Hematopoietic multipotent progenitor cell treated with erythropoietin and hydrocortisone succinate and interleukin-3 and kit ligand, for 8 days (in vitro differentiated cells): ENCODE measurements at regions not wholly inside any gene's neighbourhood (a gene's known extent, or its start where the extent isn't known, plus 50 kb on each side); places are given as distances from the start of the nearest gene placed in this dataset.
"Not testable (repeated sequence)": the region's sequence is repeated elsewhere in the genome, so short reads cannot be mapped to it uniquely, and the experiment has no call there.

Experiments
- DNase-seq: peaks from one replicate; pipeline ENCODE4 v3.0.0-alpha.2; 2015

DNA sequence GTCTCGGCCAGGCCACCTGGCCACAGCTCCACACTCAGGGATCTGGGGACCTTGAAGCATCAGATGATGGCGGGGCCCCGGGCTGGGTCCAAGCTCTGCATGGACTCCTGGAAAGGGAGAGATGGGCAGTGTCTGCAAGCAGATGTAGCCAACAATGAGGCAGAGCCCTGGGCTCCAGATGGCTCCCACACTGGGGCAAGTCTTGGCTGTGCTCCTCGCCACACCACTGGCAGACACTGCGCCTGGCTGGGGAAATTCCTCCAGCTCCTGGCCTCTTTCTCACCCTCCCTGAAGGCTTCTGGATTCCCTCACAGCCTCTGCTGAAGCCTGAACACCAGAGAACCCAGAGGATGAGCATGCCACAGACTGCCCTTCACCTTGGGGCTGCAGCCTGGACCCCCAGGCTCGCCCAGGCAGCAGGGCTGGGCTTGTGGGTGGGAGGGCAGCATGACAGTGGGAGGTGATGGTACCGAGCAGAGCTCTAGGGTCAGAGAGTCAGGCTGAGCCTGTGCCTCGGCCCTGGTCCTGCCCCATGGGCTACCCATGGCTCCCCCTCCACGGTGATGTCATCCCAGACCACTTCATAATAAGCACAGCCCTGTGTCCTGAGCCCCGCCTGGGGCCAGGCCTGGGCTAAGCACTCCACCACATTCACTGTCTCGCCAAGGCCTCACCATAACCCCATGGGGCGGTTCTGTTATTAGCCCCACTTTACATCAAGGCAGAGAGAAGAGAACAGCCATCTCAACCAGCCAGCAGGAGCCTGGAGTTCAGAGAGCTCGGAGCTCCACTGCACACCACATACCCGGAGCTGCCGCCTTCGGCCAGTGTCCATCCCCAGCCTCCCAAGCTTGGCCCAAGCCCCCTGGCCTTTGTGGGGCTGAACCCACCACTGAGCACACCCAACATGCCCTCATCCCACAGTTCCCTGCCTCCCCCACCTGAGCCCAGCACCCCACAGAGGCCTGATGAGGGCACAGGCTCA lies 62.2 kb upstream of the ADAMTS2 start:
- no peak for DNase-seq

DNA sequence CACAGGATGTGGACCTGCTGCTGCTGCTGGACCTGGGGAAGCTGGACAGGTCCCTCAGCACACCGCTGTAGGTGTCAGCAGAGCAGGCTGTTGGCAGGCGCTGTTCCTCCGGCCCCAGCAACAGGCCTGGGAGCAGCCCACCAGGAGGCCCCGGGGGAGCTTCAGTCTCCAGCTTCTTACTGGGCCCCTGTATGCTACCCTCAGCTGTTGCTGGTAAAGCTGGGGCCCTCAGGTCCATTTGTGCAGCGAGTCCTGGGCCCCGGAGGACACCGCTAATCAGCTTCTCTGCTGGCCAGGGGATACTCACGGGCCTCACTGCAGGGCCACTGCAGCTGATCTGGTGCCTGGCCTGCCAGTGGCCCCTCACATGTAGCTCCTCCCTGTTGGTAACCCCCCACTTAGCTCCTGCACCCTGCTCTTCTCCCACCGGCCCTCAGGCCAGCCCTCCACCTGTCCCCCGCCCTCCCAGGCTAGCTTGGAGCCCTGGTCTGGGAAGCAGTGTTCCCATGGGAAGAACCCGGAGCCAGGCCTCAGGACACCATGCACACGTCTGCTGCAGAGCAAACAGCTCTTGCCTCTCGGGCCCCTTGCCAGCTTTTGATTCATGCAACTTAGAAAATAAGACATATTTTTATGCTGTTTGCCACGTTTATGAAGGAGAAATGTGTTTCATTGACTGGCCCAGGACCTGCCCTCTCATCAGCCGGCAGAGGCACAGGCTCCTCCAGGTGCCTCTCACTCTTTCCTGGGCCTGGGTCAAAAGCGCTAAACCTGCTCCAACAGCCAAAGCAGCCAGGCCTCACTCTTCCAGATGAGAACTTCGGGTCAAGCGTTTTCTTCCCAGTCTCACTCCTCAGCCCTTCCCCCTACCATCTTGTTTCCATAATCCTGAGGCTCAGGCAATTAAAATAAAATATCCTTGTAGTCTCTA lies 61.0 kb upstream of the ADAMTS2 start:
- DNase-seq: no peak

DNA sequence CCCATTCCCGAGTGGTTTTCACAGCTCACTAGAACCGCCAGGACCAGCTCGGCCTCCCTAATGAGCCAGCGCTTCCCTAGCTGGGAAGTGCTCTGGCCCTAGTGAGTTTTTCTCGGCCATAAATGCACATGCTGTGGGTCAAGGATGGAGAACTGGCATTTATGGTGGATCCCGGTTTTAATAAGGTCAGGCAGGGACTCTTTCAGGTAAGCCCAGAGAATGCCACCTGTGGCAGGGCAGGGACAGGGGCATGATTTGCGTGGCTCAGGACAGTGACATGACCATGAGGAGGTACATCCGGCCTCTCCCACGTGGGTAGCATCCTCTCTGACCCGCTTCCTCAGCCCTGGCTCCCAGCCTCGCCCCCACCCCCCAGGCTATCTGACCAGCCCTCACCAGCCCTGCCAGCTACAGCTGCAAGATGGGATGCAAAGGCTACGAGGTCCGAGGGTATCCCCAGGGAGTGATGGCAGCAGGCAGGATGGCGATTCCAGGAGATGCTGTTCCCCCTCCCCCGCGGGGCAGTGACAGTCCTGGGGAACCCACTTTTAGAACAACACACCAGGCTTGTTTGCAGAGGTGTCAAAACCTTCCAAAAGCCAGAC lies 60.3 kb upstream of the ADAMTS2 start:
- DNase-seq: no peak

DNA sequence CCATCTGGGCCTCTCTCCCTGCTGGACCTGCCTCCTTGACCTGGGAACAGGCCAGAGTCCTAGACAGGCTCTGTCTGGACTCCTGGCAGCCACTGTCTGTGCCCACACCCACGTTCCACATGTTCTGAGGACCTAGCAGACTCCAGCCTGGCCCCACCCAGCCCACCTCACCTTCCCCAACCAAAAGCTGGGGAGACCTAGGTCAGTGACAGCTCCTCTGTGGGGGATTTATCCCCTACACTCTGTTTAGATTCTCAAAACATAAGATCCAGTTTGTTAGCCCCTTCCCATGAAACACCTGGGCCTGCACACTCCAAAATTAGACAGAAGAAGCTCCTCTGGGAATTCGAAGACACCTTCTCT lies 59.8 kb upstream of the ADAMTS2 start:
- DNase-seq: no peak

DNA sequence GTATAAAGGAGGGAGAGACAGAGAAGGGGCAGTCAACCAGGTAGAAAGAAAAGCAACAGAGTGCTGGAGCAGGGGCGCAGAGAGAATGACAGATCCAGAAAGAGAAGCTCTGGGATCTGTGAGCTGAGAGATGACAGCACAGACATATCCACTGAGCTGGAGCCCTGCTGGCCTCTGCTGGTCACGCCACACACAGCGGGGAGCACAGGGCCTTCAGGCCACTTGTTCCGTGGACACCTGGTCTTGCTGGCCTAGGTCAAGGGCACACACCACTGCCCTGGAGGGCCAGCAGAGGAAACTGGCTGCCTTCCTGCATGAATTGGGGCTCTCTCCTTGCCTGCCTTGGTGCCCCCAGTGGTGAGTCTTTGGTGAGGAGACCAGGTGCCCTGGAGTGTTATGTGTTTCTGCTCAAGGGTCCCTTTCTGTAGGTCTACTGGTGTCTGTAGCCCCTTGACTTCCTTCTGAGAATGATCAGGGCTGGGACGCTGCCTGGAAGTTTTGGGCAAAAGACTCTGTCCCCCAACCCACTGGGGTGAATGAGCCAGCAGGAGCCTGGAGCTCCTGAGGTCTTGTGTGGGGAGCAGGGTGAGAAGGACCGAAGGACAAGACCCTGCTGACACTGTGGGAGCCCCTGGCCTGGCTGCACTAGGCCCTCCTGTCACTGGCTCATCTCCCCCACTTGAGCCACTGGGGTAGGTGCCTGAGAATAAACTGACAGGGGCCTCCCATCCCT lies 59.2 kb upstream of the ADAMTS2 start:
- DNase-seq: no peak

DNA sequence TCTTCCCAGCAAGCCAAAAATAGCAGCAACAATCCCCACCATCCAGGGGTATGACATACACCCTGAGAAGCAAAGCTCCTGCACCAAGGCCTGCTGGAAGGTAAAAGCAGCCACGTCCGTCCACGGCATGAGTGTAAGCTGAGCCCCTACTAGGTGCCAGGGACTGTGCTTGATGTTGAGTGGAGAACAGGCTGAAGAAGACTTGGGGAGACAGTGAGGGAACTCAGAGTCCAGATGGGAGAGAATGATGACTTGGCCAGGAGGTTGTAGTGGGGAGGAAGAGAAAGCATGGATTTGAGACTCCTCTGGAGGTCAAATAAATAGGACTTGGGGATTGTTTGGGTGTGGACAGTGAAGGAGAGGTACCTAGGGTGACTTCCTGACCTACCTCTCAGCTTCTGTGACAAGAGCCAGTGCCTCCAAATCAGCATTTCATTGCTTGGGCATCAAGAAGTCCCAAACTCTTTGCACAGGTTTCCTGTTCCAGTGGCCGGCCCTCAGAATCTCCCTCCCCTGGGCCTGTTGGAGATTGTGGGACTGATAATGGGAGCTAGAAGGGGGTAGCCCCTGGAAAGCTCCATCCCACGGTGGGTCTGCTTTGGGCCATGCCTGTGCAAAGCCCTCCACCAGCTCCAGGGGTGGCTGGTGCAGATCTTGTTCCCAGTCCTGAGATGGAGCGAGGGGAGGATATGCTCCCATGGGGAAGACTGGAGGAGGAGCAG lies 58.3 kb upstream of the ADAMTS2 start:
- DNase-seq: no peak

DNA sequence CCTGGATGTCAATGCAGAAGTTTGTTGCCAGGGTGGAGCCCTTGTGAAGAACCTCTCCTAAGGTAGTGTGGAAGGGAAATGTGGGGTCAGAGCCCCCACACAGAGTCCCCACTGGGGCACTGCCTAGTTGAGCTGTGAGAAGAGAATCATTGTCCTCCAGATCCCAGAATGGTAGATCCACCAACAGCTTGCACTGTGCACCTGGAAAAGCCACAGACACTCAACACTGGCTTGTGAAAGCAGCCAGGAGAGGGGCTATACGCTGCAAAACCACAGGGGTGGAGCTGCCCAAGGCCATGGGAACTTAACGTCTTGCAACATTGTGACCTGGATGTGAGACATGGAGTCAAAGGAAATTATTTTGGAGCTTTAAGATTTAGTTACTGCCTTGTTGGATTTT lies 55.2 kb upstream of the ADAMTS2 start:
- DNase-seq: not testable (repeated sequence)

DNA sequence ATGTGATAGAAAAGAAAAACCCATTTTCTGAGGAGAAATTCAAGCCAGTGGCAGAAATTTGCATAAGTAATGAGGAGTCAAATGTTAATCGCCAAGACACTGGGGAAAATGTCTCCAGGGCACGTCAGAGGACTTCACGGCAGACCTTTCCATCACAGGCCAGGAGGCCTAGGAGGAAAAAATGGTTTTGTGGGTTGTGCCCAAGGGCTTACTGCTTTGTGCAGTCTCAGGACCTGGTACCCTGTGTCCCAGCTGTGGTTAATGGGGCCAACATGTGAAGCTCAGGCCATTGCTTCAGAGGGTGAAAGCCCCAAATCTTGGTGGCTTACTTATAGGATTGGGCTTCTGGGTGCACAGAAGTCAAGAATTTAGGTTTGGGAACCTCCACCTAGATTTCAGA lies 54.8 kb upstream of the ADAMTS2 start:
- DNase-seq: no peak

DNA sequence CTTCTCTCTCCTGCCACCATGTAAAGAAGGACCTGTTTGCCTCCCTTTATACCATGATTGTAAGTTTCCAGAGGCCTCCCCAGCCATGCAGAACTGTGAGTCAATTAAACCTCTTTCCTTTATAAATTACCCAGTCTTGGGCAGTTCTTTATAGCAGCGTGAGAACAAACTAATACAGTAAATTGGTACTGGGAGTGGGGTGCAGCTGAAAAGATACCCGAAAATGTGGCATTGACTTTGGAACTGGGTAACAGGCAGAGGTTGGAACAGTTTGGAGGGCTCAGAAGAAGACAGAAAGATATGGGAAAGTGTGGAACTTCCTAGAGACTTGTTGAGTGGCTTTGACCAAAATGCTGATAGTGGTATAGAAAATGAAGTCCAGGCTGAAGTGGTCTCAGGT lies 54.1 kb upstream of the ADAMTS2 start:
- DNase-seq: not testable (repeated sequence)

DNA sequence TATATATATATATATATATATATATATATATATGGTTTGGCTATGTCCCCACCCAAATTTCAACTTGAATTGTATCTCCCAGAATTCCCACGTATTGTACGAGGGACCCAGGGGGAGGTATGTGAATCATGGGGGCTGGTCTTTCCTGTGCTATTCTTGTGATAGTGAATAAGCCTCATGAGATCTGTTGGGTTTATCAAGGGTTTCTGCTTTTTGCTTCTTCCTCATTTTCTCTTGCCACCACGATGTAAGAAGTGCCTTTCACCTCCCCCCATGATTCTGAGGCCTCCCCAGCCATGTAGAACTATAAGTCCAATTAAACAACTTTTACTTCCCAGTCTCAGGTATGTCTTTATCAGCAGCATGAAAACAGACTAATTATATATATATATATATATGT lies 52.3 kb upstream of the ADAMTS2 start:
- no peak for DNase-seq
